Stimulated activated CD4-positive, alpha-beta T cell treated with anti-CD3 and anti-CD28 coated beads, Interleukin-12 subunit alpha, Interleukin-12 subunit beta, amount 100 ng/mL, for 48 hours (primary cell): ENCODE measurements at regions not wholly inside any gene's neighbourhood (a gene's known extent, or its start where the extent isn't known, plus 50 kb on each side); places are given as distances from the start of the nearest gene placed in this dataset.

Experiments used
- DNase-seq, 3 donors: peaks; one replicate each; pipeline ENCODE4 v3.0.0-alpha.2; 2020; ENCODE audit warnings: low read depth in 2 of 3, low spot score in 1 of 3

GRCh38 chr14:54127526-54127925 is 170.9 kb upstream of the BMP4 start:
- no peak for DNase-seq

- DNase-seq: no peak
Measured at GRCh38 chr14:54129850-54130640, 173.4 kb upstream of the BMP4 start.

- DNase-seq: no peak
Measured at GRCh38 chr14:54132496-54132895, 175.9 kb upstream of the BMP4 start.

GRCh38 chr14:54133896-54134295 is 177.3 kb upstream of the BMP4 start:
- no peak for DNase-seq

GRCh38 chr14:54135804-54136280 is 179.2 kb upstream of the BMP4 start:
- no peak for DNase-seq

- DNase-seq: no peak
Measured at GRCh38 chr14:54136894-54137613, 180.4 kb upstream of the BMP4 start.

- no peak for DNase-seq
Measured at GRCh38 chr14:54137614-54137961, 181.0 kb upstream of the BMP4 start.

- DNase-seq: no peak
Measured at GRCh38 chr14:54138024-54138353, 181.4 kb upstream of the BMP4 start.

- DNase-seq: no peak
Measured at GRCh38 chr14:54138354-54139038, 181.9 kb upstream of the BMP4 start.

GRCh38 chr14:54140551-54140950 is 183.9 kb upstream of the BMP4 start:
- no peak for DNase-seq

- no peak for DNase-seq
Measured at GRCh38 chr14:54146601-54147000, 190.0 kb upstream of the BMP4 start.

- DNase-seq: no peak
Measured at GRCh38 chr14:54147282-54147681, 190.7 kb upstream of the BMP4 start.

- DNase-seq: no peak
Measured at GRCh38 chr14:54147758-54148157, 191.1 kb upstream of the BMP4 start.

- no peak for DNase-seq
Measured at GRCh38 chr14:54148251-54148650, 191.6 kb upstream of the BMP4 start.

GRCh38 chr14:54152351-54152750 is 195.7 kb upstream of the BMP4 start:
- DNase-seq: no peak

GRCh38 chr14:54166049-54166950 is 209.7 kb upstream of the BMP4 start:
- no peak for DNase-seq

- DNase-seq: no peak
Measured at GRCh38 chr14:54168489-54168888, 211.9 kb upstream of the BMP4 start.

GRCh38 chr14:54169254-54169924 is 212.8 kb upstream of the BMP4 start:
- no peak for DNase-seq

- no peak for DNase-seq
Measured at GRCh38 chr14:54170301-54170700, 213.7 kb upstream of the BMP4 start.

GRCh38 chr14:54172114-54172513 is 215.5 kb upstream of the BMP4 start:
- DNase-seq: no peak

GRCh38 chr14:54172562-54172961 is 215.9 kb upstream of the BMP4 start:
- DNase-seq: no peak
